ENCODE measurements at regions not wholly inside any gene's neighbourhood (a gene's known extent, or its start where the extent isn't known, plus 50 kb on each side); places are given as distances from the start of the nearest gene placed in this dataset.

- TF ChIP-seq CTCF (IDR thresholded peaks at IDR 0.05), result no peak
- no peak for TF ChIP-seq POLR2AphosphoS5 (IDR thresholded peaks at IDR 0.05)
Observed at GRCh38 chr10:47205192-47205591, 94.8 kb upstream of the GDF10 start.

Measured in sigmoid colon (tissue), 4 donors.